Renal cortex interstitium (tissue), 11 donors: ENCODE measurements at regions not wholly inside any gene's neighbourhood (a gene's known extent, or its start where the extent isn't known, plus 50 kb on each side); places are given as distances from the start of the nearest gene placed in this dataset.

ENCODE experiments used
- DNase-seq, 11 donors: peaks; one replicate each; pipeline ENCODE4 v3.0.0-alpha.2; 2013; ENCODE audit warnings: low read depth in 9 of 11, low spot score in 4 of 11; ENCODE audit errors: extremely low read depth in 1 of 11

GRCh38 chr13:90413548-90413947 is 933.9 kb upstream of the MIR17HG start:
- DNase-seq: no peak

GRCh38 chr13:90414691-90415596 is 932.5 kb upstream of the MIR17HG start:
- peak in 2 of 11 donors; percentile 1 for DNase-seq

GRCh38 chr13:90415902-90416301 is 931.6 kb upstream of the MIR17HG start:
- no peak for DNase-seq

GRCh38 chr13:90416519-90416918 is 931.0 kb upstream of the MIR17HG start:
- DNase-seq: no peak

- DNase-seq: no peak
Measured at GRCh38 chr13:90416938-90417337, 930.5 kb upstream of the MIR17HG start.

- no peak for DNase-seq
Measured at GRCh38 chr13:90420683-90421082, 926.8 kb upstream of the MIR17HG start.

- DNase-seq: no peak
Measured at GRCh38 chr13:90427322-90428272, 919.9 kb upstream of the MIR17HG start.

GRCh38 chr13:90428522-90429210 is 918.8 kb upstream of the MIR17HG start:
- no peak for DNase-seq

- DNase-seq: no peak
Measured at GRCh38 chr13:90430127-90430526, 917.4 kb upstream of the MIR17HG start.

GRCh38 chr13:90436697-90437096 is 910.8 kb upstream of the MIR17HG start:
- no peak for DNase-seq

- no peak for DNase-seq
Measured at GRCh38 chr13:90438576-90438975, 908.9 kb upstream of the MIR17HG start.

GRCh38 chr13:90443268-90443667 is 904.2 kb upstream of the MIR17HG start:
- no peak for DNase-seq

GRCh38 chr13:90444232-90444631 is 903.3 kb upstream of the MIR17HG start:
- DNase-seq: no peak

GRCh38 chr13:90445179-90445578 is 902.3 kb upstream of the MIR17HG start:
- peak in 4 of 11 donors; percentile 2 to 24 (median 12) for DNase-seq

GRCh38 chr13:90447034-90447733 is 900.3 kb upstream of the MIR17HG start:
- no peak for DNase-seq

- no peak for DNase-seq
Measured at GRCh38 chr13:90447734-90448101, 899.8 kb upstream of the MIR17HG start.

GRCh38 chr13:90448466-90449037 is 898.9 kb upstream of the MIR17HG start:
- no peak for DNase-seq

- DNase-seq: no peak
Measured at GRCh38 chr13:90453342-90453741, 894.1 kb upstream of the MIR17HG start.
